GM23338 (cell line): ENCODE measurements at regions not wholly inside any gene's neighbourhood (a gene's known extent, or its start where the extent isn't known, plus 50 kb on each side); places are given as distances from the start of the nearest gene placed in this dataset.

ENCODE experiments used
- ATAC-seq: fragments of 200-7000 bp; cut with Tn5 transposase; 3 replicates; pipeline ENCODE4 v1.9.1; 2020
- DNase-seq: peaks from one replicate; pipeline ENCODE4 v3.0.0-alpha.2; 2015; ENCODE audit warnings: low spot score
- H2AFZ ChIP-seq: fragments of 200-600 bp; sonication (generic); 2 replicates; pipeline ENCODE4 v1.8.0; 2016; ENCODE audit warnings: antibody characterized with exemption, mild to moderate bottlenecking, moderate library complexity
- H3F3A ChIP-seq: fragments of 200-600 bp; sonication (generic); replicated peaks from 2 replicates; pipeline ENCODE4 v1.8.0; 2017; ENCODE audit warnings: antibody characterized with exemption, mixed run types, low read depth
- H3K27ac ChIP-seq: fragments of 200-600 bp; sonication (generic); 2 replicates; pipeline ENCODE4 v1.6.1; 2016; ENCODE audit warnings: low read depth
- H3K27me3 ChIP-seq: fragments of 200-600 bp; sonication (generic); 2 replicates; pipeline ENCODE4 v1.8.0; 2016; ENCODE audit warnings: mild to moderate bottlenecking, mixed run types, moderate library complexity; ENCODE audit not compliant: insufficient read depth
- H3K36me3 ChIP-seq: fragments of 200-600 bp; sonication (generic); 2 replicates; pipeline ENCODE4 v1.8.0; 2016; ENCODE audit warnings: mild to moderate bottlenecking; ENCODE audit not compliant: insufficient read depth
- H3K4me1 ChIP-seq: fragments of 200-600 bp; sonication (generic); 2 replicates; pipeline ENCODE4 v1.8.0; 2016; ENCODE audit warnings: mild to moderate bottlenecking, moderate library complexity; ENCODE audit not compliant: insufficient read depth
- H3K4me2 ChIP-seq: fragments of 200-600 bp; sonication (generic); 2 replicates; pipeline ENCODE4 v1.7.1; 2017; ENCODE audit warnings: mixed run types
- H3K4me3 ChIP-seq: fragments of 200-600 bp; sonication (generic); 2 replicates; pipeline ENCODE4 v1.6.1; 2016; ENCODE audit warnings: mixed run types
- H3K79me2 ChIP-seq: fragments of 200-600 bp; sonication (generic); replicated peaks from 2 replicates; pipeline ENCODE4 v1.8.0; 2017; ENCODE audit warnings: mild to moderate bottlenecking; ENCODE audit not compliant: insufficient read depth
- H3K9me2 ChIP-seq: fragments of 200-600 bp; sonication (generic); 2 replicates; pipeline ENCODE4 v1.8.0; 2017; ENCODE audit not compliant: insufficient read depth
- H4K20me1 ChIP-seq: fragments of 200-600 bp; sonication (generic); replicated peaks from 2 replicates; pipeline ENCODE4 v1.8.0; 2017; ENCODE audit warnings: mild to moderate bottlenecking; ENCODE audit not compliant: insufficient read depth
- H3K27ac Mint-ChIP-seq: 2 replicates; pipeline ENCODE4 v1.8.0; 2020; ENCODE audit warnings: inconsistent platforms, mild to moderate bottlenecking, moderate library complexity, mixed read lengths
- H3K27me3 Mint-ChIP-seq: 3 replicates; pipeline ENCODE4 v1.8.0; 2022; ENCODE audit warnings: low read depth, mild to moderate bottlenecking, moderate library complexity, mixed read lengths, inconsistent platforms; ENCODE audit not compliant: insufficient read depth, poor library complexity
- H3K36me3 Mint-ChIP-seq: 3 replicates; pipeline ENCODE4 v1.8.0; 2021; ENCODE audit warnings: low read depth, mild to moderate bottlenecking, inconsistent platforms, moderate library complexity, mixed read lengths
- H3K4me1 Mint-ChIP-seq: 3 replicates; pipeline ENCODE4 v1.8.0; 2020; ENCODE audit warnings: mild to moderate bottlenecking, inconsistent platforms, mixed read lengths
- H3K4me3 Mint-ChIP-seq: 3 replicates; pipeline ENCODE4 v1.8.0; 2021; ENCODE audit warnings: moderate library complexity, mild to moderate bottlenecking, inconsistent platforms, mixed read lengths
- H3K9me3 Mint-ChIP-seq: 3 replicates; pipeline ENCODE4 v1.8.0; 2020; ENCODE audit warnings: moderate library complexity, mild to moderate bottlenecking, inconsistent platforms, mixed read lengths
- CREB1 ChIP-seq: fragments of 250-450 bp; sonication (Bioruptor Pico); IDR thresholded peaks from 2 replicates; pipeline ENCODE4 v1.5.0; 2020; ENCODE audit warnings: low read depth, mild to moderate bottlenecking, moderate library complexity
- ETS1 ChIP-seq: IDR thresholded peaks from 2 replicates; pipeline ENCODE4 v1.6.1; 2016; ENCODE audit warnings: antibody characterized with exemption
- EZH2 ChIP-seq: fragments of 200-600 bp; sonication (generic); IDR thresholded peaks from one replicate; pipeline ENCODE4 v1.8.0; 2017; ENCODE audit warnings: antibody characterized with exemption, mild to moderate bottlenecking, low read depth; ENCODE audit not compliant: unreplicated experiment
- EZH2phosphoT487 ChIP-seq: fragments of 200-600 bp; sonication (generic); IDR thresholded peaks from one replicate; pipeline ENCODE4 v1.8.1; 2018; ENCODE audit warnings: antibody characterized with exemption; ENCODE audit not compliant: unreplicated experiment
- JUNB ChIP-seq: IDR thresholded peaks from one replicate; pipeline ENCODE4 v1.6.1; 2016; ENCODE audit warnings: antibody characterized with exemption; ENCODE audit not compliant: unreplicated experiment
- NANOG ChIP-seq: IDR thresholded peaks from 2 replicates; pipeline ENCODE4 v1.6.1; 2016; ENCODE audit warnings: antibody characterized with exemption, borderline replicate concordance
- POLR2AphosphoS5 ChIP-seq: IDR thresholded peaks from 2 replicates; pipeline ENCODE4 v1.6.1; 2016; ENCODE audit warnings: antibody characterized with exemption, low read depth
- REST ChIP-seq: IDR thresholded peaks from one replicate; pipeline ENCODE4 v1.6.1; 2018; ENCODE audit warnings: antibody characterized with exemption; ENCODE audit not compliant: unreplicated experiment
- STAT1 ChIP-seq: IDR thresholded peaks from one replicate; pipeline ENCODE4 v1.6.1; 2016; ENCODE audit warnings: antibody characterized with exemption; ENCODE audit not compliant: unreplicated experiment
- ZNF114 ChIP-seq: fragments of 250-450 bp; sonication (Bioruptor Pico); IDR thresholded peaks from 2 replicates; pipeline ENCODE4 v1.5.0; 2020; ENCODE audit warnings: mild to moderate bottlenecking, moderate library complexity
- ZNF331 ChIP-seq: fragments of 250-450 bp; sonication (Bioruptor Pico); IDR thresholded peaks from 2 replicates; pipeline ENCODE4 v1.5.0; 2020; ENCODE audit warnings: low read depth, mild to moderate bottlenecking, moderate library complexity
- TF ChIP-seq, protein P1 (sequence below), 2 experiments: fragments of 200-600 bp in 1 of 2; sonication (generic) in 1 of 2; conservative IDR thresholded peaks; 2 replicates each; pipeline versions ENCODE4 v1.5.1 to v1.6.1; 2016 to 2017; ENCODE audit warnings: antibody characterized with exemption in 2 of 2, low read depth in 2 of 2, mild to moderate bottlenecking in 2 of 2, moderate library complexity in 1 of 2
- TF ChIP-seq, protein P2 (sequence below): fragments of 250-450 bp; sonication (Bioruptor Pico); IDR thresholded peaks from 2 replicates; pipeline ENCODE4 v1.5.0; 2020; ENCODE audit warnings: mild to moderate bottlenecking, moderate library complexity

DNA sequence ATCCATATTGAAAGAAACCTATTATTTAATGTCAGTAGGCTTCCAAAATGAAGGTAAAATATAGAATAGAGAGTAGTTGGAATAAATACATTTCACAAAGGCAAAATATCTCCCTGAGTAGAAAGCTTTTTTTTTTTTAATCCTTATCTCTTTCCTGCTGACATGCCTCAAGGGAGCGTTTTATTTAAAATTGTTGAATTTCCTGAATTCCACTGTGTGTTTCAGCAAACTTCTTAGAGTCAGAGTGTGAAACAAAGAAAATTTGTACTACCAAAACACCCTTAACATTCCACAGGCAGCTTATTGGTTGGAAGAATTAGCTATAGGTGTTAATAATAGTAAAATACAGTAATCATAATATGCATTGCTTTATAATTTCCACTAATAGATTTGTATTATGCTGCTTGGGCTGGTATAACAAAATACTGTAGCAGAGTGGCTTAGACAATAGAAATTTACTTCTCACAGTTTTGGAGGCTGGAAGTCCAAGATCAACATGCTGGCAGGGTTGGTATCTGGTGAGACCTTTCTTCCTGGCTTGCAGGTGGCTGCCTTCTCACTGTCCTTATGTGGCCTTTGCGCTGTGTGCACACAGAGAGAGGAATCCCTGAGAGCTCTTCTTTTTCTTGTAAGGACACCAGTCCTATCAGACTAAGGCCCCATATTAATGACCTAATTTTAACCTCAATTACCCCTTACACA is 468.4 kb upstream of the C1orf87 start:
- H2AFZ ChIP-seq: no peak overlapping the region
- no peak overlapping the region for H3K4me2 ChIP-seq
- no peaks in the 10 kb centered on the region for H3K27me3 ChIP-seq
- Mint-ChIP-seq H3K36me3 (no peaks in the 10 kb centered on the region), H3K4me3 (no peak overlapping the region), H3K9me3 (peaks cover 3% of the 10 kb centered on the region; the same call in 1 of the 3 replicates), H3K4me1 (no peaks in the 10 kb centered on the region), H3K27ac (no peak overlapping the region), H3K27me3 (no peaks in the 10 kb centered on the region)
- H3K4me1 ChIP-seq: no peaks in the 10 kb centered on the region
- no peak overlapping the region for H3K4me3 ChIP-seq
- H3F3A ChIP-seq: no peaks in the 10 kb centered on the region
- H3K79me2 ChIP-seq: no peaks in the 10 kb centered on the region
- peaks cover 3% of the 10 kb centered on the region; the same call in 1 of the 2 replicates for H3K9me2 ChIP-seq
- no peak for ATAC-seq
- no peaks in the 10 kb centered on the region for H4K20me1 ChIP-seq
- TF ChIP-seq EZH2: no peak
- no peak for TF ChIP-seq ZNF331 (CRISPR knock-in tag)
- TF ChIP-seq, protein P1, sequence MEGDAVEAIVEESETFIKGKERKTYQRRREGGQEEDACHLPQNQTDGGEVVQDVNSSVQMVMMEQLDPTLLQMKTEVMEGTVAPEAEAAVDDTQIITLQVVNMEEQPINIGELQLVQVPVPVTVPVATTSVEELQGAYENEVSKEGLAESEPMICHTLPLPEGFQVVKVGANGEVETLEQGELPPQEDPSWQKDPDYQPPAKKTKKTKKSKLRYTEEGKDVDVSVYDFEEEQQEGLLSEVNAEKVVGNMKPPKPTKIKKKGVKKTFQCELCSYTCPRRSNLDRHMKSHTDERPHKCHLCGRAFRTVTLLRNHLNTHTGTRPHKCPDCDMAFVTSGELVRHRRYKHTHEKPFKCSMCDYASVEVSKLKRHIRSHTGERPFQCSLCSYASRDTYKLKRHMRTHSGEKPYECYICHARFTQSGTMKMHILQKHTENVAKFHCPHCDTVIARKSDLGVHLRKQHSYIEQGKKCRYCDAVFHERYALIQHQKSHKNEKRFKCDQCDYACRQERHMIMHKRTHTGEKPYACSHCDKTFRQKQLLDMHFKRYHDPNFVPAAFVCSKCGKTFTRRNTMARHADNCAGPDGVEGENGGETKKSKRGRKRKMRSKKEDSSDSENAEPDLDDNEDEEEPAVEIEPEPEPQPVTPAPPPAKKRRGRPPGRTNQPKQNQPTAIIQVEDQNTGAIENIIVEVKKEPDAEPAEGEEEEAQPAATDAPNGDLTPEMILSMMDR (conservative IDR thresholded peaks at IDR 0.05; ENCODE audit: low read depth in 2 of 2): no peak
- TF ChIP-seq NANOG: no peak
- TF ChIP-seq, protein P2, sequence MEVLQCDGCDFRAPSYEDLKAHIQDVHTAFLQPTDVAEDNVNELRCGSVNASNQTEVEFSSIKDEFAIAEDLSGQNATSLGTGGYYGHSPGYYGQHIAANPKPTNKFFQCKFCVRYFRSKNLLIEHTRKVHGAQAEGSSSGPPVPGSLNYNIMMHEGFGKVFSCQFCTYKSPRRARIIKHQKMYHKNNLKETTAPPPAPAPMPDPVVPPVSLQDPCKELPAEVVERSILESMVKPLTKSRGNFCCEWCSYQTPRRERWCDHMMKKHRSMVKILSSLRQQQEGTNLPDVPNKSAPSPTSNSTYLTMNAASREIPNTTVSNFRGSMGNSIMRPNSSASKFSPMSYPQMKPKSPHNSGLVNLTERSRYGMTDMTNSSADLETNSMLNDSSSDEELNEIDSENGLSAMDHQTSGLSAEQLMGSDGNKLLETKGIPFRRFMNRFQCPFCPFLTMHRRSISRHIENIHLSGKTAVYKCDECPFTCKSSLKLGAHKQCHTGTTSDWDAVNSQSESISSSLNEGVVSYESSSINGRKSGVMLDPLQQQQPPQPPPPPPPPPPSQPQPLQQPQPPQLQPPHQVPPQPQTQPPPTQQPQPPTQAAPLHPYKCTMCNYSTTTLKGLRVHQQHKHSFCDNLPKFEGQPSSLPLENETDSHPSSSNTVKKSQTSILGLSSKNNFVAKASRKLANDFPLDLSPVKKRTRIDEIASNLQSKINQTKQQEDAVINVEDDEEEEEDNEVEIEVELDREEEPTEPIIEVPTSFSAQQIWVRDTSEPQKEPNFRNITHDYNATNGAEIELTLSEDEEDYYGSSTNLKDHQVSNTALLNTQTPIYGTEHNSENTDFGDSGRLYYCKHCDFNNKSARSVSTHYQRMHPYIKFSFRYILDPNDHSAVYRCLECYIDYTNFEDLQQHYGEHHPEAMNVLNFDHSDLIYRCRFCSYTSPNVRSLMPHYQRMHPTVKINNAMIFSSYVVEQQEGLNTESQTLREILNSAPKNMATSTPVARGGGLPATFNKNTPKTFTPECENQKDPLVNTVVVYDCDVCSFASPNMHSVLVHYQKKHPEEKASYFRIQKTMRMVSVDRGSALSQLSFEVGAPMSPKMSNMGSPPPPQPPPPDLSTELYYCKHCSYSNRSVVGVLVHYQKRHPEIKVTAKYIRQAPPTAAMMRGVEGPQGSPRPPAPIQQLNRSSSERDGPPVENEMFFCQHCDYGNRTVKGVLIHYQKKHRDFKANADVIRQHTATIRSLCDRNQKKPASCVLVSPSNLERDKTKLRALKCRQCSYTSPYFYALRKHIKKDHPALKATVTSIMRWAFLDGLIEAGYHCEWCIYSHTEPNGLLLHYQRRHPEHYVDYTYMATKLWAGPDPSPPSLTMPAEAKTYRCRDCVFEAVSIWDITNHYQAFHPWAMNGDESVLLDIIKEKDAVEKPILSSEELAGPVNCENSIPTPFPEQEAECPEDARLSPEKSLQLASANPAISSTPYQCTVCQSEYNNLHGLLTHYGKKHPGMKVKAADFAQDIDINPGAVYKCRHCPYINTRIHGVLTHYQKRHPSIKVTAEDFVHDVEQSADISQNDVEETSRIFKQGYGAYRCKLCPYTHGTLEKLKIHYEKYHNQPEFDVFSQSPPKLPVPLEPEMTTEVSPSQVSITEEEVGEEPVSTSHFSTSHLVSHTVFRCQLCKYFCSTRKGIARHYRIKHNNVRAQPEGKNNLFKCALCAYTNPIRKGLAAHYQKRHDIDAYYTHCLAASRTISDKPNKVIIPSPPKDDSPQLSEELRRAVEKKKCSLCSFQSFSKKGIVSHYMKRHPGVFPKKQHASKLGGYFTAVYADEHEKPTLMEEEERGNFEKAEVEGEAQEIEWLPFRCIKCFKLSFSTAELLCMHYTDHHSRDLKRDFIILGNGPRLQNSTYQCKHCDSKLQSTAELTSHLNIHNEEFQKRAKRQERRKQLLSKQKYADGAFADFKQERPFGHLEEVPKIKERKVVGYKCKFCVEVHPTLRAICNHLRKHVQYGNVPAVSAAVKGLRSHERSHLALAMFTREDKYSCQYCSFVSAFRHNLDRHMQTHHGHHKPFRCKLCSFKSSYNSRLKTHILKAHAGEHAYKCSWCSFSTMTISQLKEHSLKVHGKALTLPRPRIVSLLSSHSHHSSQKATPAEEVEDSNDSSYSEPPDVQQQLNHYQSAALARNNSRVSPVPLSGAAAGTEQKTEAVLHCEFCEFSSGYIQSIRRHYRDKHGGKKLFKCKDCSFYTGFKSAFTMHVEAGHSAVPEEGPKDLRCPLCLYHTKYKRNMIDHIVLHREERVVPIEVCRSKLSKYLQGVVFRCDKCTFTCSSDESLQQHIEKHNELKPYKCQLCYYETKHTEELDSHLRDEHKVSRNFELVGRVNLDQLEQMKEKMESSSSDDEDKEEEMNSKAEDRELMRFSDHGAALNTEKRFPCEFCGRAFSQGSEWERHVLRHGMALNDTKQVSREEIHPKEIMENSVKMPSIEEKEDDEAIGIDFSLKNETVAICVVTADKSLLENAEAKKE: no peak
- no peak for TF ChIP-seq POLR2AphosphoS5
- TF ChIP-seq STAT1: no peak
- no peak for TF ChIP-seq EZH2phosphoT487
- no peak for TF ChIP-seq ETS1
- TF ChIP-seq REST: no peak
- TF ChIP-seq JUNB: no peak
- TF ChIP-seq CREB1 (CRISPR knock-in tag): no peak
- TF ChIP-seq ZNF114: no peak
- no peak overlapping the region for H3K27ac ChIP-seq
- DNase-seq: no peak
- H3K36me3 ChIP-seq: no peaks in the 10 kb centered on the region
